Kidney (tissue), 13 donors: ENCODE measurements at regions not wholly inside any gene's neighbourhood (a gene's known extent, or its start where the extent isn't known, plus 50 kb on each side); places are given as distances from the start of the nearest gene placed in this dataset.
A peak's percentile ranks its signal among the peaks of the same experiment; 100 is the strongest.
"Not testable (repeated sequence)": the region's sequence is repeated elsewhere in the genome, so short reads cannot be mapped to it uniquely, and the experiment has no call there.

Experiments
- DNase-seq, 5 donors: peaks; one replicate each; pipeline ENCODE4 v3.0.0-alpha.2; 2013 to 2020
- FAIRE-seq: peaks from 2 replicates; lab custom pipeline; 2012; peaks lifted over from hg19 to GRCh38; lab: Jason Lieb, UNC
- H3K27ac ChIP-seq, 2 donors: one replicate each; pipeline ENCODE4 v1.7.0; 2013; ENCODE audit warnings: low read depth in 2 of 2, low read length in 2 of 2, inconsistent platforms in 1 of 2
- H3K27me3 ChIP-seq: one replicate; pipeline ENCODE4 v1.7.1; 2013; ENCODE audit warnings: low read length, inconsistent platforms; ENCODE audit not compliant: control insufficient read depth, insufficient read depth
- H3K36me3 ChIP-seq, 3 donors: one replicate each; pipeline versions ENCODE4 v1.7.0 to v1.7.1; 2013; ENCODE audit warnings: low read length in 3 of 3, control low read depth in 1 of 3, inconsistent platforms in 1 of 3; ENCODE audit not compliant: insufficient read depth in 3 of 3, control insufficient read depth in 2 of 3
- H3K4me1 ChIP-seq, 3 donors: one replicate each; pipeline versions ENCODE4 v1.7.0 to v1.7.1; 2013; ENCODE audit warnings: low read length in 3 of 3, inconsistent platforms in 1 of 3, low read depth in 1 of 3; ENCODE audit not compliant: control insufficient read depth in 2 of 3, insufficient read depth in 2 of 3
- H3K4me3 ChIP-seq, 3 donors: one replicate each; pipeline versions ENCODE4 v1.7.0 to v1.8.1; 2013; ENCODE audit warnings: low read length in 3 of 3, control low read depth in 1 of 3, inconsistent platforms in 1 of 3
- H3K9ac ChIP-seq, 3 donors: one replicate each; pipeline versions ENCODE4 v1.7.0 to v1.7.1; 2013; ENCODE audit warnings: low read length in 3 of 3, control low read depth in 1 of 3, inconsistent platforms in 1 of 3
- H3K9me3 ChIP-seq, 3 donors: one replicate each; pipeline versions ENCODE4 v1.7.0 to v1.7.1; 2013; ENCODE audit warnings: low read length in 3 of 3, control low read depth in 1 of 3, inconsistent platforms in 1 of 3; ENCODE audit not compliant: control insufficient read depth in 2 of 3, insufficient read depth in 1 of 3
- CTCF ChIP-seq: IDR thresholded peaks from 3 replicates; pipeline ENCODE4 v1.5.1; 2012; ENCODE audit warnings: mild to moderate bottlenecking, moderate library complexity, borderline replicate concordance; ENCODE audit not compliant: insufficient read depth; ENCODE audit errors: extremely low read depth
- intact Hi-C: fragments of 100-400 bp; cut with DNase I; formaldehyde crosslinking; loops from one replicate; pipeline ENCODE4 v1.11.1; 2022
- donor health status: control.
- donor health status: control.
- donor health status: control.
- donor health status: control.
- donor health status: control.
- donor health status: DM: yes; HTN: yes; CAD: no.
- donor health status: Normal renal cell carcinoma (clear cell type).

GRCh38 chr5:158494541-158494940 is 605.2 kb downstream of the EBF1 start:
- FAIRE-seq (no peak), DNase-seq (no peak)
- Histone ChIP-seq H3K36me3 (no peaks in the 10 kb centered on the region), H3K4me1 (peaks cover 0 to 2% (median 0%) of the 10 kb centered on the region in 3 donors), H3K27me3 (no peaks in the 10 kb centered on the region), H3K27ac (no peak overlapping the region), H3K9ac (no peak overlapping the region), H3K9me3 (no peaks in the 10 kb centered on the region), H3K4me3 (no peak overlapping the region)
- no peak for TF ChIP-seq CTCF
- intact Hi-C loops: no loop called here

- H3K4me3 ChIP-seq, intact Hi-C loops, DNase-seq: not testable (repeated sequence)
Measured at GRCh38 chr5:158494044-158494443, 605.7 kb downstream of the EBF1 start.

GRCh38 chr5:158492841-158493242 is 606.9 kb downstream of the EBF1 start:
- no peak for FAIRE-seq
- Histone ChIP-seq H3K9me3 (no peaks in the 10 kb centered on the region), H3K36me3 (no peaks in the 10 kb centered on the region), H3K27me3 (no peaks in the 10 kb centered on the region), H3K4me1 (peaks cover 0 to 2% (median 2%) of the 10 kb centered on the region in 3 donors), H3K27ac (no peak overlapping the region), H3K9ac (no peak overlapping the region), H3K4me3 (no peak overlapping the region)
- intact Hi-C loops: no loop called here
- TF ChIP-seq CTCF: no peak
- DNase-seq: peak in 1 of 5 donors; percentile 48

More at GRCh38 chr5:158494044-158494443, 605.7 kb downstream of the EBF1 start:
- FAIRE-seq, H3K9ac ChIP-seq, H3K4me1 ChIP-seq, H3K36me3 ChIP-seq, H3K27me3 ChIP-seq, H3K27ac ChIP-seq, H3K9me3 ChIP-seq: not testable (repeated sequence)

GRCh38 chr5:158492136-158492535 is 607.6 kb downstream of the EBF1 start:
- no peak overlapping the region for H3K9ac ChIP-seq
- TF ChIP-seq CTCF: no peak
- no peak overlapping the region for H3K27ac ChIP-seq
- no peaks in the 10 kb centered on the region for H3K36me3 ChIP-seq
- FAIRE-seq: no peak
- H3K4me1 ChIP-seq: peaks cover 0 to 5% (median 2%) of the 10 kb centered on the region in 3 donors
- intact Hi-C loops: no loop called here
- no peak overlapping the region for H3K4me3 ChIP-seq
- H3K9me3 ChIP-seq: no peaks in the 10 kb centered on the region
- no peak for DNase-seq
- no peaks in the 10 kb centered on the region for H3K27me3 ChIP-seq
